ENCODE measurements at regions not wholly inside any gene's neighbourhood (a gene's known extent, or its start where the extent isn't known, plus 50 kb on each side); places are given as distances from the start of the nearest gene placed in this dataset.
"Not testable (repeated sequence)": the region's sequence is repeated elsewhere in the genome, so short reads cannot be mapped to it uniquely, and the experiment has no call there.

DNA sequence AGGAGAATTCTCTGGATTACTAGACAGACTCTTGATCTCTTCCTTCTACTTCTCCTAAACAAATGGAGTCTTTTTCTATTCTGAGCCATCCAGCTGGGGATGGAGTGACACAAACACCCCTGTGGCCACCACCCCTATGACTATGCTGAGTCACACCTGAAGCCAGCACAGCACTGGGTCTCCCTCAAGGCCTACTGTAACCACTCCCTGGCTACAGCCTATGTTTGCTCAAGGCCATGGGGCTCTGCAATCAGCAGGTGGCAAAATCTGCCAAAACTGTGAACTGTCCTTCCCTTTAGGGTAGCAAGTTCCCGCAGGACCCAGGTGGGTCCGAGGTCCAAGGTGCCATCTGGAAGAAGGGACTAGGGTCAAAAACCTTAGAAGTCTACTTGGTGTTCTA, 132.3 kb downstream of the TINAG start:
- no peak for DNase-seq

GRCh38 chr6:54441020-54441419, 132.8 kb downstream of the TINAG start:
- no peak for DNase-seq

DNA sequence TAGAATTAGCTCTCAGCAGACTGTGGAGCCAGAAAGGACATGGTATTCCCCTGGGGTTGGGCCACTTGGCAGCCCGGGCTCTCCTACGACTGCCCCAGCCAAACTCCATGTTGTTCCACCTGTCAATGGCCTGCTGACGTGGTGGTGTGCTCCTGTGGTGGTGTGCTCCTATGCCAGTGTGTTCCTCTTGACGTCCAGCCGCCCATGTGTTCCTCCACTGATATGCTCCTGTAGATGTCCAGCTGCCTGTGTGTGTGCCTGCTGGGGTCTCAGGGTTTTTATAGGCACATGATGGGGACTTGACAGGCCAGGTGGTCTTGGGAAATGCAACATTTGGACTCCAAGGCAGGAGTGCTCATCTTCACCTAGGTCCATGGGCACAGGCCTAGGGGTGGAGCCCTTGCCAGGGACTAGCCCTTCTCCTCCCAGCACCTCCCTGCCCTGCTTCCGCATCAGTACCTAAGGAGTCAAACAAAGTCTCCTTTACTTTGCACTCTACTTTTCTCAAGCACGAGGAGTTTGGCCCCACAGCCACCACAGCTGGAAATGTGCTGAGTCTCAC, 133.5 kb downstream of the TINAG start:
- no peak for DNase-seq

GRCh38 chr6:54445207-54445606, 137.0 kb downstream of the TINAG start:
- DNase-seq = no peak

- no peak for DNase-seq
Observed at GRCh38 chr6:54448617-54449016, 140.4 kb downstream of the TINAG start.

DNA sequence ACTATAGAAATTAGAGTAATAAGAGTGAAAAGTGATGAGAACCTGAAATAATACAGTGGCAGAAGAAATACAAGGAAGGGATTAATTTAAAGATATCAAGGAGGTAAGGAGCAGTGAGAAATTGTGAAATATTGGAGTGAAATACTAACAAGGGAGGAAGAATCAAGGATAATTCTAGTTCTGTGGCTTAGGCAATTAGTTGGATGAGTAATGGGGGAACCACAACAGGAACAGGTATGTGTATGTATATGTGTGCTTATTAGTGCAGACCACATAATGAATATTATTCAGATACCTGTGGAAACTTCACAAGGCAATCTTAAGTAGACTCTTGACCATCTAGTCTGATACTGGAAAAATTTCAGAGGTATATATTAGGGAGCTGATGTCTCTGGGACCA, 143.3 kb downstream of the TINAG start:
- DNase-seq = no peak

DNA sequence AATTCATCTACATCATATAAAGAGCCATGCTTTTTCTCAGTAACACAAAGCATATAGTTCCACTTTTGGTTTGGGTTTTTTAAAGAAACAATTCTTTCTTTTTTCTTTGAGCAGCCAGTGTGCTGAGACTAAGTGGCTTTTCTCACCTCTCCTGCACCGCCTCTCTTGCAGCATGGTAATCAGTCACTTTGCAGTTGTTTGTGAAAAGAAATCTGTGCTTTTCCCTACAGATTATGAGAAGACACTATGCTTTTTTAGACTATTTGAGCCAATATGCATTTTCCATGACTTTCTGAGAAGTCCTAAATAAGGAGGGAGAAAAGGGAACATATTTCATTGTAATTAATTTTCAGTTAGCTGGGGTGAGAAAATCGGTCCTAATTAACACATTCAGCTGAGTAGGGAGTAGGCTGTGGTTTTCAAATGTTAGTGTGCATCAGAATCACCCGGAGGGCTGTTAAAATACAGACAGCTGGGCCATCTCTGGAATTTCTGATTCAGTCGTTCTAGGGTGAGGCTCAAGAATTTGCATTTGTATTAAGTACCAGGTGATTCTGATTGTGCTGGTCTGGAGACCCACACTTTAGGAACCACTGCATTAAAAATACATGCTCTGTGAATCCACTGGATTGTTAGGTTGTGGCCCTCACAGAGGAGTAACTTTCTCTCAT, 155.2 kb downstream of the TINAG start:
- DNase-seq = no peak

DNA sequence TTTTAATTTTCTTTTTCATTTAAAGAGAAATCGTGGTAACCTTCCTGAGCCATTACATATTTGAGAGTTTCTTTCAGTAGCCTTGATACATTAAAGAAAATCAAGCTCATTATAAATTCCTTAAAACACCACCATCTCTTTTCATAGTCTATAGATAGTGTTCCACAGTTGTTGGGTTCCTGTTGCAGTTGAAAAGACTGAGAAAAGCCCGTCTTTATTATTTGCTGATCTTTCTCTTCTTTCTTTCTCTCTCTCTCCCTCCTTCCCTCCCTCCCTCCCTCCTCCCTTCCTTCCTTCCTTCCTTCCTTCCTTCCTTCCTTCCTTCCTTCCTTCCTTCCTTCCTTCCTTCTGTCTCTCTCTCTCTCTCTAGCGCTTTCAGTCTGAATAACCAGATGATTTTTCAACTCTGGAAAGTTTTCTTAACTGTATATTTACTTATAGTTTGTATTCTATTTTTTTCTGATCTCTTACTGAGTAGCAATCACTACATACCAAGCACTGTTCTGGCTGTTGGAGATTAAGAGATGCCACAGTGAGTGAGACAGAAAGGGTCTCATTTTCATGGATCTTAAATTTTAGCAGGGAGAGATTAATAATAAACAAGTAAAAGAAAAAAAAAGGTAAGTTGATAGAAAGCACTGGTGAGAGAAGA, 157.5 kb downstream of the TINAG start:
- no peak for DNase-seq

DNA sequence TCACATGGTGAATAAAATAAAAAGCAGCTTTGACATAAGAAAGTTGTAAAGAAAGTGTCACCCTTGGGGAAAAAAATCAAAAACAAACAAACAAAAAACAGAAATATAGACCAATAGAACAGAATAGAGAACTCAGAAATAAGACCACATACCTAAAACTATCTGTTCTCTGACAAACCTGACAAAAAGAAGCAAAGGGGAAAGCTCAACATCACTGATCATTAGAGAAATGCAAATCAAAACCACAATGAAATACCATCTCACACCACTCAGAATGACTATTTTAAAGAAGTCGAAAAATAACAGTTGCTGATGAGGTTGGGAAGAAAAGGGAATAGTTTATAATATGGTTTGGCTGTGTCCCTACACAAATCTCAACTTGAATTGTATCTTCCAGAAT, 159.1 kb downstream of the TINAG start:
- no peak for DNase-seq

GRCh38 chr6:54473328-54473727, 165.1 kb downstream of the TINAG start:
- DNase-seq = no peak

GRCh38 chr6:54474898-54475297, 166.7 kb downstream of the TINAG start:
- no peak for DNase-seq

DNA sequence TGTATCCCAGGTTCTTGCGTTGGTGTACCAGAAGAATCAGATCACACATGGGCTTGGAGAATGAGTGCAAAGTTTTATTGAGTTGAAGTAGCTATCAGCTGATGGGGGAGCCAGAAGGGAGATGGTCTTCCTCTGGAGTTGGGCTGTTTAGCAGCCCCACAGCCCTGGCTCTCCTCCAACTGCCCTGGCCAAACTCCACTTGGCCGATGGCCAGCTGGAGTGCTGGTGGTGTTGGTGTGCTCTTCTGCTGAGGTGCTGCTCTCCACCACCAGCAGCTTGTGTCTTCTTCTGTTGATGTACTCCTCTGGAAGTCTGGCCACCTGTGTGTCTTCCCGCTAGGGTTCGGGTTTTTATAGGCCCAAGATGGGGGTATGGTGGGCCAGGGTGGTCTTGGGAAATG, 172.8 kb downstream of the TINAG start:
- no peak for DNase-seq

DNA sequence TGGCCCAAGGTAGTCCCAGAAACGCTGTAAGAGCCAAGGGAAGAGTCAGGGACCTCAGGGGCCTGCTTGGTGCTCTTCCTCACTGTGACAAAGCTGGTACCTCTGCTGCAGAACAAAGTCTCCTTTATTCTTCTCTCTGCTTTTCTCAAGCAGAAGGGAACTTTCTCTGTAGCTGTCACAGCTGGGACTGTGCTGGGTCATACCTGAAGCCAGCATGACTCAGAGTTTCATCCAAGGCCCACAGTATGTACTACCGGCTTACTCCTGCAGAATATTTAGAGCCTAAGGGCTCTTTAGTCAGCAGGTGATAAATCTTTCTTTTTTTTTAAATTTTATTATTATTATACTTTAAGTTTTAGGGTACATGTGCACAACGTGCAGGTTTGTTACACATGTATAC, 183.2 kb downstream of the TINAG start:
- no peak for DNase-seq

- DNase-seq = no peak
Observed at GRCh38 chr6:54493138-54493537, 184.9 kb downstream of the TINAG start.

- no peak for DNase-seq
Observed at GRCh38 chr6:54503144-54503543, 194.9 kb downstream of the TINAG start.

GRCh38 chr6:54515013-54515412, 206.8 kb downstream of the TINAG start:
- no peak for DNase-seq

- no peak for DNase-seq
Observed at GRCh38 chr6:54515713-54516112, 207.5 kb downstream of the TINAG start.

GRCh38 chr6:54516321-54516720, 208.1 kb downstream of the TINAG start:
- no peak for DNase-seq

- no peak for DNase-seq
Observed at GRCh38 chr6:54519161-54519560, 210.9 kb downstream of the TINAG start.

- DNase-seq = no peak
Observed at GRCh38 chr6:54525731-54526130, 217.5 kb downstream of the TINAG start.

GRCh38 chr6:54533567-54533966, 225.3 kb downstream of the TINAG start:
- DNase-seq = no peak

GRCh38 chr6:54535568-54535967, 227.3 kb downstream of the TINAG start:
- no peak for DNase-seq

- DNase-seq = no peak
Observed at GRCh38 chr6:54541541-54541940, 233.3 kb downstream of the TINAG start.

DNA sequence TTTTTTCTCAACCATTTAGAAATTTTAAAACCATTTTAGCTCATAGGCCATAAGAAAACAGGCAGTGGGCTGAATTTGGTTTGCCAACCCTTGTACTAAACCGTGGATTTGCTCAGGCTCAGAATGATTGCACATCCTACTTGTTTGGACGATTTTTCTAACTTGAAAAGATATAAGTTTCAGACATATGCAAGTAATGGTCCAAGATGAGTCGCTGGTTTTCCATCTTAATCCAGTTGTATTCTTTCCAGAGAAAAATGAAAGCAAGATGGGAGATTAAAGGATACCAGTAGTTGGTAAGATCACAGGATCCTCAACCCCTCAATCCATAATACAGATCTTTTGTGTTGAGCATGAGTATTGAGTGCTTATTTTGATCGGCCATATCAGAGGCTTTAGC, 250.9 kb downstream of the TINAG start:
- DNase-seq = no peak

DNA sequence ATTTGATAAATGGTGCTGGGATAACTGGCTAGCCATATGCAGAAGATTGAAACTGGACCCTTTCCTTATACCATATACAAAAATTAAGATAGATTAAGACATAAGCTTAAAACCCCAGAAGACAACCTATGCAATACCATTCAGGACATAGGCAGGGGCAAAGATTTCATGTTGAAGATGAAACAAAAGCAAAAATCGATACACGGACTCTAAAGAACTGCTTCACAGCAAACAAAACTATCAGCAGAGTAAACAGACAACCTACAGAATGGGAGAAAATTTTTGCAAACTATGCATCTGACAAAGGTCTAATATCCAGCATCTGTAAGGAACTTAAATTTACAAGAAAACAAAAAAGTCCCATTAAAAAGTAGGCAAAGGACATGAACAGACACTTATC, 255.9 kb downstream of the TINAG start:
- not testable (repeated sequence) for DNase-seq
